ENCODE measurements at regions not wholly inside any gene's neighbourhood (a gene's known extent, or its start where the extent isn't known, plus 50 kb on each side); places are given as distances from the start of the nearest gene placed in this dataset.

GRCh38 chr3:89580859-89581258 lies 473.4 kb downstream of the EPHA3 start:
- no peak for TF ChIP-seq CTCF (IDR thresholded peaks at IDR 0.05)
- TF ChIP-seq EZH2 (IDR thresholded peaks at IDR 0.05; ENCODE audit: borderline replicate concordance, insufficient read depth, low read depth, low read length, poor library complexity, severe bottlenecking) = no peak
